IMR-90 (cell line): ENCODE measurements at regions not wholly inside any gene's neighbourhood (a gene's known extent, or its start where the extent isn't known, plus 50 kb on each side); places are given as distances from the start of the nearest gene placed in this dataset.

Source experiments
- ATAC-seq: fragments of 200-7000 bp; cut with Tn5 transposase; 2 replicates; pipeline ENCODE4 v1.9.1; 2020; ENCODE audit warnings: low read depth, mild to moderate bottlenecking, moderate library complexity
- BruUV-seq: library from RNA; stranded (reverse); fragments of 400-500 nt; replicated peaks from 2 replicates; lab custom pipeline; 2021; lab: Mats Ljungman, UMichigan
- CTCF ChIA-PET: fragments of 300-600 bp; formaldehyde crosslinking; extraction: SDS; loops from one replicate; lab custom pipeline; 2021; ENCODE audit warnings: antibody characterized with exemption; lab: Yijun Ruan, JAX
- POLR2A ChIA-PET: fragments of 300-600 bp; sonication (Branson Sonifier 250); formaldehyde crosslinking; loops from one replicate; lab custom pipeline; 2022; ENCODE audit warnings: antibody characterized with exemption; ENCODE audit not compliant: unreplicated experiment; lab: Charles Lee
- DNase-seq: peaks from one replicate; pipeline ENCODE4 v3.0.0; 2013
- H2AFZ ChIP-seq: replicated peaks from 2 replicates; pipeline ENCODE3; 2013; ENCODE audit warnings: low read length, mild to moderate bottlenecking; ENCODE audit not compliant: poor library complexity
- H2AK5ac ChIP-seq: 2 replicates; pipeline ENCODE4 v1.6.1; 2013; ENCODE audit warnings: low read depth, low read length, inconsistent platforms
- H2AK9ac ChIP-seq: replicated peaks from 2 replicates; pipeline ENCODE3; 2013; ENCODE audit warnings: mild to moderate bottlenecking, low read depth, low read length, moderate library complexity; ENCODE audit not compliant: poor library complexity
- H2BK120ac ChIP-seq: 2 replicates; pipeline ENCODE4 v1.6.1; 2013; ENCODE audit warnings: low read depth, low read length, inconsistent platforms
- H2BK15ac ChIP-seq: 3 replicates; pipeline ENCODE4 v1.6.1; 2013; ENCODE audit warnings: low read depth, low read length, inconsistent platforms
- H2BK20ac ChIP-seq: 2 replicates; pipeline ENCODE4 v1.6.1; 2013; ENCODE audit warnings: low read depth, mild to moderate bottlenecking, inconsistent platforms, low read length, moderate library complexity
- H2BK5ac ChIP-seq: 2 replicates; pipeline ENCODE4 v1.6.1; 2013; ENCODE audit warnings: mild to moderate bottlenecking, low read depth, low read length, inconsistent platforms; ENCODE audit not compliant: poor library complexity, severe bottlenecking
- H3K14ac ChIP-seq: replicated peaks from 2 replicates; pipeline ENCODE4 v1.6.1; 2013; ENCODE audit warnings: low read depth, low read length, inconsistent platforms
- H3K18ac ChIP-seq: 2 replicates; pipeline ENCODE4 v1.6.1; 2013; ENCODE audit warnings: low read depth, low read length, control low read depth
- H3K23ac ChIP-seq: 2 replicates; pipeline ENCODE4 v1.6.1; 2013; ENCODE audit warnings: low read depth, low read length, inconsistent platforms
- H3K27ac ChIP-seq: 2 replicates; pipeline ENCODE4 v1.5.1; 2013; ENCODE audit warnings: mild to moderate bottlenecking, control low read depth, low read length; ENCODE audit not compliant: insufficient read depth
- H3K27me3 ChIP-seq: 2 replicates; pipeline ENCODE4 v1.6.1; 2013; ENCODE audit warnings: low read length; ENCODE audit not compliant: control insufficient read depth, insufficient read depth
- H3K36me3 ChIP-seq: 2 replicates; pipeline ENCODE4 v1.6.1; 2013; ENCODE audit warnings: low read length, mixed read lengths; ENCODE audit not compliant: control insufficient read depth, insufficient read depth
- H3K4ac ChIP-seq: 2 replicates; pipeline ENCODE4 v1.6.1; 2013; ENCODE audit warnings: low read depth, low read length, inconsistent platforms
- H3K4me1 ChIP-seq: 2 replicates; pipeline ENCODE4 v1.6.1; 2013; ENCODE audit warnings: low read length, mixed read lengths; ENCODE audit not compliant: control insufficient read depth, insufficient read depth
- H3K4me2 ChIP-seq: 2 replicates; pipeline ENCODE4 v1.6.1; 2013; ENCODE audit warnings: low read depth, mild to moderate bottlenecking, control low read depth, low read length, moderate library complexity
- H3K4me3 ChIP-seq: 2 replicates; pipeline ENCODE4 v1.5.1; 2013; ENCODE audit warnings: low read depth, mild to moderate bottlenecking, control low read depth, low read length, moderate library complexity; ENCODE audit not compliant: insufficient read depth
- H3K56ac ChIP-seq: 2 replicates; pipeline ENCODE4 v1.6.1; 2013; ENCODE audit warnings: low read length, inconsistent platforms; ENCODE audit not compliant: insufficient read depth; ENCODE audit errors: extremely low read depth
- H3K79me1 ChIP-seq, 2 experiments: 2 replicates each; pipeline ENCODE4 v1.6.1; 2013; ENCODE audit warnings: low read length in 2 of 2, inconsistent platforms in 1 of 2, low read depth in 1 of 2
- H3K9ac ChIP-seq: 2 replicates; pipeline ENCODE4 v1.6.1; 2013; ENCODE audit warnings: low read depth, low read length, control low read depth
- H3K9me1 ChIP-seq: 2 replicates; pipeline ENCODE4 v1.6.1; 2013; ENCODE audit warnings: low read length, inconsistent platforms; ENCODE audit not compliant: insufficient read depth
- H3K9me3 ChIP-seq: 2 replicates; pipeline ENCODE4 v1.6.1; 2013; ENCODE audit warnings: low read length; ENCODE audit not compliant: control insufficient read depth, insufficient read depth
- H4K20me1 ChIP-seq: 2 replicates; pipeline ENCODE4 v1.6.1; 2013; ENCODE audit warnings: low read length, inconsistent platforms; ENCODE audit not compliant: insufficient read depth
- H4K5ac ChIP-seq: 2 replicates; pipeline ENCODE4 v1.6.1; 2013; ENCODE audit warnings: mild to moderate bottlenecking, low read depth, low read length, control low read depth
- H4K8ac ChIP-seq, 2 experiments: 2 replicates each; pipeline ENCODE4 v1.6.1; 2013; ENCODE audit warnings: low read depth in 2 of 2, low read length in 2 of 2, control low read depth in 1 of 2, inconsistent platforms in 1 of 2
- H4K91ac ChIP-seq: 2 replicates; pipeline ENCODE4 v1.6.1; 2013; ENCODE audit warnings: low read depth, low read length, inconsistent platforms; ENCODE audit not compliant: insufficient read depth
- BHLHE40 ChIP-seq: fragments of 150-350 bp; IDR thresholded peaks from 2 replicates; pipeline ENCODE4 v1.6.1; 2016; ENCODE audit warnings: mild to moderate bottlenecking, low read depth, low read length
- CHD1 ChIP-seq: IDR thresholded peaks from 2 replicates; pipeline ENCODE4 v1.6.1; 2012; ENCODE audit warnings: low read depth, low read length, improper control_type of control experiment
- ELK1 ChIP-seq: fragments of 150-350 bp; IDR thresholded peaks from 2 replicates; pipeline ENCODE4 v1.6.1; 2016; ENCODE audit warnings: low read depth, mild to moderate bottlenecking, low read length, moderate library complexity, borderline replicate concordance
- FOS ChIP-seq: fragments of 150-350 bp; IDR thresholded peaks from 2 replicates; pipeline ENCODE4 v1.6.1; 2016; ENCODE audit warnings: low read depth, low read length
- MAFK ChIP-seq: IDR thresholded peaks from 2 replicates; pipeline ENCODE4 v1.6.1; 2012; ENCODE audit warnings: low read depth, low read length, improper control_type of control experiment
- MXI1 ChIP-seq: IDR thresholded peaks from 2 replicates; pipeline ENCODE4 v1.6.1; 2012; ENCODE audit warnings: low read depth, mild to moderate bottlenecking, low read length, moderate library complexity, borderline replicate concordance
- RCOR1 ChIP-seq: IDR thresholded peaks from 2 replicates; pipeline ENCODE4 v1.6.1; 2012; ENCODE audit warnings: mild to moderate bottlenecking, low read length, improper control_type of control experiment; ENCODE audit not compliant: insufficient replicate concordance
- WGBS, 2 experiments: methylation state at CpG; one replicate each; pipeline versions ENCODE4 v1.1.5 to v1.1.7; 2013; ENCODE audit warnings: missing lambda C conversion rate in 2 of 2; ENCODE audit not compliant: insufficient read length in 1 of 2; ENCODE audit errors: extremely low coverage in 2 of 2; 5-methylcytosine and 5-hydroxymethylcytosine counted together
- dilution Hi-C: fragments of 300-500 bp; cut with HindIII; formaldehyde crosslinking; loops from one replicate; pipeline ENCODE4 v1.14.3; 2018; ENCODE audit warnings: low sequenced_read_pairs; ENCODE audit not compliant: unreplicated experiment
- in situ Hi-C: fragments of 300-500 bp; cut with MboI; formaldehyde crosslinking; loops from 3 replicates; pipeline ENCODE4 v1.14.3; 2019; ENCODE audit warnings: low sequenced_read_pairs, inconsistent platforms, mixed read lengths
- intact Hi-C: fragments of 100-400 bp; cut with micrococcal nuclease; formaldehyde crosslinking; loops from 2 replicates; pipeline ENCODE4 v1.10.0; 2022

GRCh38 chr11:114987186-114987760 is 308.9 kb downstream of the NXPE2 start:
- BruUV-seq: no TSS peak
- Histone ChIP-seq H2AFZ (no peak overlapping the region), H3K9me3 (no peaks in the 10 kb centered on the region), H2BK20ac (no peak overlapping the region), H3K27ac (no peak overlapping the region), H3K9ac (no peak overlapping the region), H3K9me1 (no peaks in the 10 kb centered on the region), H3K14ac (no peak overlapping the region), H3K4me3 (no peak overlapping the region), H2BK5ac (no peak overlapping the region), H4K91ac (no peak overlapping the region), H3K56ac (no peak overlapping the region), H3K36me3 (no peaks in the 10 kb centered on the region), H2BK120ac (no peak overlapping the region), H3K4me2 (no peak overlapping the region), H2AK5ac (no peak overlapping the region), H3K4ac (no peak overlapping the region), H4K8ac (no peak overlapping the region), H3K4me1 (no peaks in the 10 kb centered on the region), H4K5ac (no peak overlapping the region), H3K23ac (no peak overlapping the region), H3K79me1 (no peaks in the 10 kb centered on the region), H3K27me3 (no peaks in the 10 kb centered on the region), H3K18ac (no peak overlapping the region), H2BK15ac (no peak overlapping the region), H2AK9ac (no peak overlapping the region), H4K20me1 (no peaks in the 10 kb centered on the region)
- DNase-seq: no peak
- TF ChIP-seq MXI1: no peak
- TF ChIP-seq BHLHE40: no peak
- no peak for TF ChIP-seq ELK1
- no peak for TF ChIP-seq RCOR1
- no peak for TF ChIP-seq CHD1
- TF ChIP-seq MAFK: no peak
- no peak for TF ChIP-seq FOS
- intact Hi-C loops (no loop called here), dilution Hi-C loops (no loop called here), in situ Hi-C loops (no loop called here)
- CTCF ChIA-PET: no interaction called here
- ATAC-seq: no peak
- no CpG with 5 or more reads among the region's 10 CpGs for WGBS, 2 experiments
- POLR2A ChIA-PET: no interaction called here
